IMR-90 (cell line): ENCODE measurements at regions not wholly inside any gene's neighbourhood (a gene's known extent, or its start where the extent isn't known, plus 50 kb on each side); places are given as distances from the start of the nearest gene placed in this dataset.

Experiments used
- ATAC-seq: fragments of 200-7000 bp; cut with Tn5 transposase; 2 replicates; pipeline ENCODE4 v1.9.1; 2020; ENCODE audit warnings: low read depth, mild to moderate bottlenecking, moderate library complexity
- BruUV-seq: library from RNA; stranded (reverse); fragments of 400-500 nt; replicated peaks from 2 replicates; lab custom pipeline; 2021; lab: Mats Ljungman, UMichigan
- CTCF ChIA-PET: fragments of 300-600 bp; formaldehyde crosslinking; extraction: SDS; loops from one replicate; lab custom pipeline; 2021; ENCODE audit warnings: antibody characterized with exemption; lab: Yijun Ruan, JAX
- POLR2A ChIA-PET: fragments of 300-600 bp; sonication (Branson Sonifier 250); formaldehyde crosslinking; loops from one replicate; lab custom pipeline; 2022; ENCODE audit warnings: antibody characterized with exemption; ENCODE audit not compliant: unreplicated experiment; lab: Charles Lee
- DNase-seq: peaks from one replicate; pipeline ENCODE4 v3.0.0; 2013
- H2AFZ ChIP-seq: replicated peaks from 2 replicates; pipeline ENCODE3; 2013; ENCODE audit warnings: low read length, mild to moderate bottlenecking; ENCODE audit not compliant: poor library complexity
- H2AK5ac ChIP-seq: 2 replicates; pipeline ENCODE4 v1.6.1; 2013; ENCODE audit warnings: low read depth, low read length, inconsistent platforms
- H2AK9ac ChIP-seq: replicated peaks from 2 replicates; pipeline ENCODE3; 2013; ENCODE audit warnings: mild to moderate bottlenecking, low read depth, low read length, moderate library complexity; ENCODE audit not compliant: poor library complexity
- H2BK120ac ChIP-seq: 2 replicates; pipeline ENCODE4 v1.6.1; 2013; ENCODE audit warnings: low read depth, low read length, inconsistent platforms
- H2BK15ac ChIP-seq: 3 replicates; pipeline ENCODE4 v1.6.1; 2013; ENCODE audit warnings: low read depth, low read length, inconsistent platforms
- H2BK20ac ChIP-seq: 2 replicates; pipeline ENCODE4 v1.6.1; 2013; ENCODE audit warnings: low read depth, mild to moderate bottlenecking, inconsistent platforms, low read length, moderate library complexity
- H2BK5ac ChIP-seq: 2 replicates; pipeline ENCODE4 v1.6.1; 2013; ENCODE audit warnings: mild to moderate bottlenecking, low read depth, low read length, inconsistent platforms; ENCODE audit not compliant: poor library complexity, severe bottlenecking
- H3K14ac ChIP-seq: replicated peaks from 2 replicates; pipeline ENCODE4 v1.6.1; 2013; ENCODE audit warnings: low read depth, low read length, inconsistent platforms
- H3K18ac ChIP-seq: 2 replicates; pipeline ENCODE4 v1.6.1; 2013; ENCODE audit warnings: low read depth, low read length, control low read depth
- H3K23ac ChIP-seq: 2 replicates; pipeline ENCODE4 v1.6.1; 2013; ENCODE audit warnings: low read depth, low read length, inconsistent platforms
- H3K27ac ChIP-seq: 2 replicates; pipeline ENCODE4 v1.5.1; 2013; ENCODE audit warnings: mild to moderate bottlenecking, control low read depth, low read length; ENCODE audit not compliant: insufficient read depth
- H3K27me3 ChIP-seq: 2 replicates; pipeline ENCODE4 v1.6.1; 2013; ENCODE audit warnings: low read length; ENCODE audit not compliant: control insufficient read depth, insufficient read depth
- H3K36me3 ChIP-seq: 2 replicates; pipeline ENCODE4 v1.6.1; 2013; ENCODE audit warnings: low read length, mixed read lengths; ENCODE audit not compliant: control insufficient read depth, insufficient read depth
- H3K4ac ChIP-seq: 2 replicates; pipeline ENCODE4 v1.6.1; 2013; ENCODE audit warnings: low read depth, low read length, inconsistent platforms
- H3K4me1 ChIP-seq: 2 replicates; pipeline ENCODE4 v1.6.1; 2013; ENCODE audit warnings: low read length, mixed read lengths; ENCODE audit not compliant: control insufficient read depth, insufficient read depth
- H3K4me2 ChIP-seq: 2 replicates; pipeline ENCODE4 v1.6.1; 2013; ENCODE audit warnings: low read depth, mild to moderate bottlenecking, control low read depth, low read length, moderate library complexity
- H3K4me3 ChIP-seq: 2 replicates; pipeline ENCODE4 v1.5.1; 2013; ENCODE audit warnings: low read depth, mild to moderate bottlenecking, control low read depth, low read length, moderate library complexity; ENCODE audit not compliant: insufficient read depth
- H3K56ac ChIP-seq: 2 replicates; pipeline ENCODE4 v1.6.1; 2013; ENCODE audit warnings: low read length, inconsistent platforms; ENCODE audit not compliant: insufficient read depth; ENCODE audit errors: extremely low read depth
- H3K79me1 ChIP-seq, 2 experiments: 2 replicates each; pipeline ENCODE4 v1.6.1; 2013; ENCODE audit warnings: low read length in 2 of 2, inconsistent platforms in 1 of 2, low read depth in 1 of 2
- H3K9ac ChIP-seq: 2 replicates; pipeline ENCODE4 v1.6.1; 2013; ENCODE audit warnings: low read depth, low read length, control low read depth
- H3K9me1 ChIP-seq: 2 replicates; pipeline ENCODE4 v1.6.1; 2013; ENCODE audit warnings: low read length, inconsistent platforms; ENCODE audit not compliant: insufficient read depth
- H3K9me3 ChIP-seq: 2 replicates; pipeline ENCODE4 v1.6.1; 2013; ENCODE audit warnings: low read length; ENCODE audit not compliant: control insufficient read depth, insufficient read depth
- H4K20me1 ChIP-seq: 2 replicates; pipeline ENCODE4 v1.6.1; 2013; ENCODE audit warnings: low read length, inconsistent platforms; ENCODE audit not compliant: insufficient read depth
- H4K5ac ChIP-seq: 2 replicates; pipeline ENCODE4 v1.6.1; 2013; ENCODE audit warnings: mild to moderate bottlenecking, low read depth, low read length, control low read depth
- H4K8ac ChIP-seq, 2 experiments: 2 replicates each; pipeline ENCODE4 v1.6.1; 2013; ENCODE audit warnings: low read depth in 2 of 2, low read length in 2 of 2, control low read depth in 1 of 2, inconsistent platforms in 1 of 2
- H4K91ac ChIP-seq: 2 replicates; pipeline ENCODE4 v1.6.1; 2013; ENCODE audit warnings: low read depth, low read length, inconsistent platforms; ENCODE audit not compliant: insufficient read depth
- BHLHE40 ChIP-seq: fragments of 150-350 bp; IDR thresholded peaks from 2 replicates; pipeline ENCODE4 v1.6.1; 2016; ENCODE audit warnings: mild to moderate bottlenecking, low read depth, low read length
- CEBPB ChIP-seq: IDR thresholded peaks from 2 replicates; pipeline ENCODE4 v1.6.1; 2012; ENCODE audit warnings: low read depth, low read length, improper control_type of control experiment
- CHD1 ChIP-seq: IDR thresholded peaks from 2 replicates; pipeline ENCODE4 v1.6.1; 2012; ENCODE audit warnings: low read depth, low read length, improper control_type of control experiment
- CTCF ChIP-seq: conservative IDR thresholded peaks from 2 replicates; pipeline ENCODE4 v1.5.1; 2012; ENCODE audit warnings: mild to moderate bottlenecking, low read depth, low read length, improper control_type of control experiment
- ELK1 ChIP-seq: fragments of 150-350 bp; IDR thresholded peaks from 2 replicates; pipeline ENCODE4 v1.6.1; 2016; ENCODE audit warnings: low read depth, mild to moderate bottlenecking, low read length, moderate library complexity, borderline replicate concordance
- MAFK ChIP-seq: IDR thresholded peaks from 2 replicates; pipeline ENCODE4 v1.6.1; 2012; ENCODE audit warnings: low read depth, low read length, improper control_type of control experiment
- MAZ ChIP-seq: IDR thresholded peaks from 2 replicates; pipeline ENCODE4 v1.6.1; 2012; ENCODE audit warnings: low read depth, mild to moderate bottlenecking, low read length, improper control_type of control experiment, moderate library complexity, borderline replicate concordance
- NFE2L2 ChIP-seq: fragments of 150-350 bp; IDR thresholded peaks from 2 replicates; pipeline ENCODE4 v1.6.1; 2016; ENCODE audit warnings: low read depth, mild to moderate bottlenecking, low read length
- POLR2A ChIP-seq: IDR thresholded peaks from 2 replicates; pipeline ENCODE4 v1.6.1; 2012; ENCODE audit warnings: mild to moderate bottlenecking, low read depth, low read length
- RAD21 ChIP-seq: IDR thresholded peaks from 2 replicates; pipeline ENCODE4 v1.6.1; 2012; ENCODE audit warnings: low read length, improper control_type of control experiment
- RFX5 ChIP-seq: IDR thresholded peaks from 2 replicates; pipeline ENCODE4 v1.8.0; 2012; ENCODE audit warnings: low read depth, mild to moderate bottlenecking, low read length, moderate library complexity
- SMC3 ChIP-seq: fragments of 150-350 bp; IDR thresholded peaks from 2 replicates; pipeline ENCODE4 v1.6.1; 2016; ENCODE audit warnings: low read depth, mild to moderate bottlenecking, antibody characterized with exemption, low read length, moderate library complexity
- USF2 ChIP-seq: fragments of 150-350 bp; IDR thresholded peaks from 2 replicates; pipeline ENCODE4 v1.6.1; 2017; ENCODE audit warnings: mild to moderate bottlenecking, antibody characterized with exemption, low read length, low read depth
- WGBS, 2 experiments: methylation state at CpG; one replicate each; pipeline versions ENCODE4 v1.1.5 to v1.1.7; 2013; ENCODE audit warnings: missing lambda C conversion rate in 2 of 2; ENCODE audit not compliant: insufficient read length in 1 of 2; ENCODE audit errors: extremely low coverage in 2 of 2; 5-methylcytosine and 5-hydroxymethylcytosine counted together
- dilution Hi-C: fragments of 300-500 bp; cut with HindIII; formaldehyde crosslinking; loops from one replicate; pipeline ENCODE4 v1.14.3; 2018; ENCODE audit warnings: low sequenced_read_pairs; ENCODE audit not compliant: unreplicated experiment
- in situ Hi-C: fragments of 300-500 bp; cut with MboI; formaldehyde crosslinking; loops from 3 replicates; pipeline ENCODE4 v1.14.3; 2019; ENCODE audit warnings: low sequenced_read_pairs, inconsistent platforms, mixed read lengths
- intact Hi-C: fragments of 100-400 bp; cut with micrococcal nuclease; formaldehyde crosslinking; loops from 2 replicates; pipeline ENCODE4 v1.10.0; 2022

GRCh38 chr12:34292736-34293625 is 270.7 kb downstream of the ALG10 start (continued):
- TF ChIP-seq MAZ, result no peak

GRCh38 chr12:34294137-34294536 is 271.8 kb downstream of the ALG10 start:
- Histone ChIP-seq H2BK120ac (no peak overlapping the region), H3K56ac (no peak overlapping the region), H3K27ac (no peak overlapping the region), H3K9me3 (peaks cover 73% of the 10 kb centered on the region), H3K9me1 (no peaks in the 10 kb centered on the region), H4K20me1 (no peaks in the 10 kb centered on the region), H3K36me3 (no peaks in the 10 kb centered on the region), H3K4me1 (no peaks in the 10 kb centered on the region), H2AFZ (no peak overlapping the region), H3K4ac (no peak overlapping the region), H3K4me3 (no peak overlapping the region), H2BK5ac (no peak overlapping the region), H3K4me2 (no peak overlapping the region), H3K23ac (no peak overlapping the region), H3K14ac (no peak overlapping the region), H3K18ac (no peak overlapping the region), H4K5ac (no peak overlapping the region), H3K27me3 (no peaks in the 10 kb centered on the region), H4K8ac (no peak overlapping the region), H2BK20ac (no peak overlapping the region), H3K9ac (no peak overlapping the region), H3K79me1 (no peaks in the 10 kb centered on the region), H2AK9ac (no peak overlapping the region), H2AK5ac (no peak overlapping the region), H4K91ac (no peak overlapping the region), H2BK15ac (no peak overlapping the region)
- POLR2A ChIA-PET, result no interaction called here
- CTCF ChIA-PET, result no interaction called here
- in situ Hi-C loops, result no loop called here
- ATAC-seq, result no peak
- no TSS peak for BruUV-seq
- WGBS, 2 experiments, result 80% methylated on average over 1 of the region's 13 CpGs; no CpG with 5 or more reads in 1 of the 2 experiments
- intact Hi-C loops, result no loop called here
- DNase-seq, result no peak
- dilution Hi-C loops, result no loop called here
- TF ChIP-seq NFE2L2, result no peak
- no peak for TF ChIP-seq BHLHE40
- TF ChIP-seq ELK1, result no peak
- TF ChIP-seq RFX5, result no peak
- TF ChIP-seq CHD1, result no peak
- TF ChIP-seq USF2, result no peak
- TF ChIP-seq MAFK, result no peak
- TF ChIP-seq SMC3, result no peak
- TF ChIP-seq CTCF, result no peak
- TF ChIP-seq RAD21, result no peak
- TF ChIP-seq CEBPB, result no peak
- no peak for TF ChIP-seq POLR2A
